ENCODE measurements at regions not wholly inside any gene's neighbourhood (a gene's known extent, or its start where the extent isn't known, plus 50 kb on each side); places are given as distances from the start of the nearest gene placed in this dataset.

DNA sequence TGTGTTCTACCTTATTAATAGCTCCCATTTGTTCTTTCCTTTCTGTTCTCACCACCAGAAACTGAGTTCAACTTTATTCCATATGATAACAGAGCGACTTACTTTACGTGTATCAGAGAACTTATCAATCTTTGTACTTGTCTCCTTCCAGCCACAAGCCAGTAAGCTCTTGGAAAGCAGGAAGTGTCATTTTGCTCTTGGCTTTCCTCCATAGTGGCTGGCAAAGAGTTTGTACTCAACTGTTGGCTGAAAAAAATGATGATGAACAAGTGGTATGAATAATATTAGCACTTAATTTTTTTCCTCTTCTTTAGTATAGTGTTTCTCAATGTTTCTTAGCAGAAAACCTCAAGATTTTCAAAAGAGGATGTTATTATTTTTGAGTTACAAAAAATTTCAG, 182.4 kb upstream of the TOM1L1 start:
- TF ChIP-seq ZNF274 (IDR thresholded peaks at IDR 0.05; ENCODE audit: low read depth, low read length) (no peak), SUZ12 (IDR thresholded peaks at IDR 0.05; ENCODE audit: extremely low read depth, insufficient read depth, insufficient read length) (no peak), YY1 (IDR thresholded peaks at IDR 0.05; ENCODE audit: insufficient read depth, insufficient read length) (no peak)
